Colonic mucosa (tissue), 4 donors: ENCODE measurements at regions not wholly inside any gene's neighbourhood (a gene's known extent, or its start where the extent isn't known, plus 50 kb on each side); places are given as distances from the start of the nearest gene placed in this dataset.

Source experiments
- DNase-seq: peaks from one replicate; pipeline ENCODE4 v3.0.0-alpha.2; 2020
- H3K27ac ChIP-seq: fragments of 200-600 bp; one replicate; pipeline ENCODE4 v1.8.0; 2021
- H3K27me3 ChIP-seq: fragments of 200-600 bp; one replicate; pipeline ENCODE4 v1.8.0; 2021
- H3K36me3 ChIP-seq: fragments of 200-600 bp; one replicate; pipeline ENCODE4 v1.8.0; 2021
- H3K4me1 ChIP-seq: fragments of 200-600 bp; one replicate; pipeline ENCODE4 v1.8.0; 2021; ENCODE audit warnings: mild to moderate bottlenecking
- H3K4me3 ChIP-seq: fragments of 200-600 bp; one replicate; pipeline ENCODE4 v1.8.0; 2021
- H3K9ac ChIP-seq, 2 donors: one replicate each; pipeline ENCODE4 v1.7.0; 2013; ENCODE audit warnings: control low read depth in 2 of 2, low read depth in 2 of 2, low read length in 2 of 2
- H3K9me3 ChIP-seq: fragments of 200-600 bp; one replicate; pipeline ENCODE4 v1.8.0; 2021
- intact Hi-C: fragments of 100-400 bp; cut with DNase I; formaldehyde crosslinking; loops from one replicate; pipeline ENCODE4 v1.14.1; 2022
- TF ChIP-seq, protein P1 (sequence below): fragments of 200-600 bp; IDR thresholded peaks from one replicate; pipeline ENCODE4 v1.8.0; 2022; ENCODE audit warnings: antibody characterized with exemption, mild to moderate bottlenecking
- donor health status: healthy.
- donor health status: DM: no; HTN: no; CAD: no.
- donor health status: DM: no; HTN: no; CAD: no.

DNA sequence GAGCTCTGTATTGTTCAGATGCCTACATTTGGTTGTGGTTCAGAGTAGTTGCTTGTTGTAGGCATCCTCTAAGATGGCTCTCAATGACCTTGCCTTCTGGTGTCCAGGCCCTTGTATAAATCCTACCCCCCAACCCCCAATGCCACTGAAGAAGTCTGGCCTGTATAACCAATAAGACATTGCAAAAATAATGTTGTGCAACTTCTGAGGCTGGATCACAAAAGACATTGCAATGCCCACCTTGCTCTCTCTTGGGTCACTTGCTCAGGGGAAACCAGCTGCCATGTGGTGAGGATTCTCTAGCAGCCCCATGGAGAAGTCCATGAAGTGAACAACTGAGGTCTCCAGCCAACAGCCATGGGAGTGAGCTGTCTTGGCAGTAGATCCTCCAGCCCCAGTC is 234.0 kb upstream of the TBX3 start:
- Histone ChIP-seq H3K36me3 (no peaks in the 10 kb centered on the region), H3K4me3 (no peak overlapping the region), H3K27me3 (no peaks in the 10 kb centered on the region), H3K4me1 (peaks cover 3% of the 10 kb centered on the region), H3K27ac (no peak overlapping the region), H3K9me3 (no peaks in the 10 kb centered on the region), H3K9ac (no peak overlapping the region)
- no peak for DNase-seq
- TF ChIP-seq, protein P1, sequence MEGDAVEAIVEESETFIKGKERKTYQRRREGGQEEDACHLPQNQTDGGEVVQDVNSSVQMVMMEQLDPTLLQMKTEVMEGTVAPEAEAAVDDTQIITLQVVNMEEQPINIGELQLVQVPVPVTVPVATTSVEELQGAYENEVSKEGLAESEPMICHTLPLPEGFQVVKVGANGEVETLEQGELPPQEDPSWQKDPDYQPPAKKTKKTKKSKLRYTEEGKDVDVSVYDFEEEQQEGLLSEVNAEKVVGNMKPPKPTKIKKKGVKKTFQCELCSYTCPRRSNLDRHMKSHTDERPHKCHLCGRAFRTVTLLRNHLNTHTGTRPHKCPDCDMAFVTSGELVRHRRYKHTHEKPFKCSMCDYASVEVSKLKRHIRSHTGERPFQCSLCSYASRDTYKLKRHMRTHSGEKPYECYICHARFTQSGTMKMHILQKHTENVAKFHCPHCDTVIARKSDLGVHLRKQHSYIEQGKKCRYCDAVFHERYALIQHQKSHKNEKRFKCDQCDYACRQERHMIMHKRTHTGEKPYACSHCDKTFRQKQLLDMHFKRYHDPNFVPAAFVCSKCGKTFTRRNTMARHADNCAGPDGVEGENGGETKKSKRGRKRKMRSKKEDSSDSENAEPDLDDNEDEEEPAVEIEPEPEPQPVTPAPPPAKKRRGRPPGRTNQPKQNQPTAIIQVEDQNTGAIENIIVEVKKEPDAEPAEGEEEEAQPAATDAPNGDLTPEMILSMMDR: no peak
- intact Hi-C loops: no loop called here

DNA sequence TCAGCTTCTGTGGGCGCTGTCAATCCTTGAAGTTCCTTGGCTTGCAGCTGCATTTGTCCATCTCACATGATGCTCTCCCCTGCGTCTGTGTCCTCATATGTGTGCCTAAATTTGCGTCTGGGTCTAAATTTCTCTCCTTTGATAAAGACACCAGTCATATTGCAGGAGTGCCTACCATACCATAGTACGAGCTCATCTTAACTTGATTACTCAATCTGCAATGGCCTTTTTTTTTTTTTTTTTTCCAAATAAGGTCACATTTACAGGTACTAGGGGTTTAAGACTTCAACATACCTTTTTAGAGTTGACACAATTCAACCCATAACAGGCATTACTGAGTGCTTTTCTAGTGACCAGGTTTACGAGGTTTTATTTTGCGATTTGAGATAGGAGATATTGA is 233.3 kb upstream of the TBX3 start:
- H3K9me3 ChIP-seq: no peaks in the 10 kb centered on the region
- H3K36me3 ChIP-seq: no peaks in the 10 kb centered on the region
- H3K27me3 ChIP-seq: no peaks in the 10 kb centered on the region
- no peak overlapping the region for H3K4me3 ChIP-seq
- no peak overlapping the region for H3K27ac ChIP-seq
- peaks cover 3% of the 10 kb centered on the region for H3K4me1 ChIP-seq
- DNase-seq: no peak
- H3K9ac ChIP-seq: no peak overlapping the region
- TF ChIP-seq, protein P1: no peak
- intact Hi-C loops: no loop called here

DNA sequence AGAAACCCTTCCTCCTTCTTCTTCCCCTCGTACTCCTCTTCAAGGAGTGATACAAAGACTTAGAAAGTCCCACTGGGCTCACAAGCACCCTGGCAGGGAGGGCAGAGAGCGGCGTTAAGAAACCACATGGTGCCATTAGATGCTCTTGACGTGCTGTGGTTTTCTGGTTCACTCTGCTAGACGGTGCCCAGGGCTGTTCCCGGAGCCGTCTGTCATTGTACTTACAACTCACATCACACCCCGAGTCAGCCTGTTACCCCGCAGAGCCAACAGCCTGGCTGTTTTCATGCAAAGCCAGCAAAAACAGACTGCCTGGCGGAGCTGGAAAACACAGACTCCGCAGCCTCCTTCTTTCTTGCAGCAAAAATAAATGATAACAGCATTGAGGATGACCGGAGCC is 232.6 kb upstream of the TBX3 start:
- H3K9ac ChIP-seq: no peak overlapping the region
- peaks cover 3% of the 10 kb centered on the region for H3K4me1 ChIP-seq
- no peak for DNase-seq
- no peak overlapping the region for H3K27ac ChIP-seq
- no peaks in the 10 kb centered on the region for H3K9me3 ChIP-seq
- intact Hi-C loops: no loop called here
- TF ChIP-seq, protein P1: no peak
- no peaks in the 10 kb centered on the region for H3K36me3 ChIP-seq
- no peak overlapping the region for H3K4me3 ChIP-seq
- no peaks in the 10 kb centered on the region for H3K27me3 ChIP-seq

DNA sequence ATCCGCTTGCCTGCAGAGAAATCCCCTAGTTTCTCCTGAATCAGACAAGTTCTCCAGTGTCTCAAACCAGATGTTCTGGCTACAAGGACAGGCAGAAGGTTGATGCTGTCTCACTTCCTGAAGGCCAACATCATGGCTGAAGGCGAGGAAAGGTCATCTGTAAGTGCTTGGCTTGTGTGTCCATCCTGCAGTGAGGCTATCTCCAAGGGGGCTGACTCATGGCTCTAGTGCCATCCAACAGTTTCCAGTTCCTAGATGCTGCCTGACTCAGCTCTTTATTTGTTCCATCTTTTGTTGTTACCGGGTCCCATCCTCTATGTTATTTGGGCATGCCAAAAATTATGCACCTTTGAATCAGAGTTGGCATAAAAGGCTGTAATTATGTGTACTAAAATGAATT is 232.1 kb upstream of the TBX3 start:
- DNase-seq: no peak
- H3K4me3 ChIP-seq: no peak overlapping the region
- no peak overlapping the region for H3K9ac ChIP-seq
- TF ChIP-seq, protein P1: no peak
- H3K9me3 ChIP-seq: no peaks in the 10 kb centered on the region
- H3K27ac ChIP-seq: no peak overlapping the region
- peaks cover 3% of the 10 kb centered on the region for H3K4me1 ChIP-seq
- intact Hi-C loops: no loop called here
- H3K36me3 ChIP-seq: no peaks in the 10 kb centered on the region
- H3K27me3 ChIP-seq: no peaks in the 10 kb centered on the region

DNA sequence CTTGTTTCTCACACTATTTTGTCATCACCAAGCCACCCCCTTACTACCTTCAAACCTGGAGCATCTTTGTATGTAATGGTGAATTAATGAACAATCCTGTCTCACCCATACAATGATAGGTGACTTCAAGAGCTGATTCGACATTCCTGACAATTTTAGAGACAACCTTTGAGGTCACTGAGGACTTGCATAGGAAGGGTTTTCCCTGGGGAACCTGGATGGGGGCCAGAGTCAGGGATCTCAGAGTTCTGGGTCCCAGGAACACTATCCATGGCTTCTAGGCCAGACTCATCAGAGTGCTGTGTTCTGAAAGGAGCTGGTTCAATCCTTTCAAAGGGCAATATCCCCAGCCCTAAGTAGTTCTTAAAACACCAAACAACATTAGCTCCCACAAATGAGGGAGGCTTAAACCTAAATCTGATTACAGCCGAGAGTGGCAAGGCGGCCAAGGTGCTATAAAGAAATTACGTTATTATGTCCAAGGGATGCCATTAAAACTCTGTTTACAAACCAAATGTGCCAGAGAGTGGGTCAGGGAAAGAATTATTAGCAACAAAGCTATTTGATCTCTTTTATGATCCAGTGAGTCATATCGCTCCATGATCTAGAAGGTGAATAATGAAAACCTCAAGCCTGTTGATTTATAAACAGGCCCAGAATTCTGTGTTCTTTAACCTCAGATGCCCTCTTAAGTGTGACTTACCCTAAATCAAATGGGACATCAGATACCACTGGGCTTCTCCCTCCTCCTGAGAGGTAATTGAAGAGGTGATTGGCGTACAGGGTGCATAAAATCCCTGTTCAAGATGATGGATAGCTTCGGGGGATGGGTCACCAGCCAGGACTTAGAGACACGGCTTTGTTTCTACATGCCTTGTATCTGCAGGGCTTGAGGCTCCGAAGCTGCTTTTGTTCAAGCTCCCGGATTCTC is 230.2 kb upstream of the TBX3 start:
- Histone ChIP-seq H3K4me1 (peaks cover 3% of the 10 kb centered on the region), H3K36me3 (no peaks in the 10 kb centered on the region), H3K27ac (no peak overlapping the region), H3K27me3 (no peaks in the 10 kb centered on the region), H3K4me3 (no peak overlapping the region), H3K9me3 (no peaks in the 10 kb centered on the region), H3K9ac (no peak overlapping the region)
- TF ChIP-seq, protein P1: no peak
- intact Hi-C loops: no loop called here
- no peak for DNase-seq
